Stimulated activated memory B cell treated with anti-CD40 and anti-IgM and Interleukin-4, amounts not matched to agents 10 μg/mL and 1 μg/mL and 100 μg/mL, for 72 hours (primary cell): ENCODE measurements at regions not wholly inside any gene's neighbourhood (a gene's known extent, or its start where the extent isn't known, plus 50 kb on each side); places are given as distances from the start of the nearest gene placed in this dataset.

ENCODE experiments used
- ATAC-seq: fragments of 150-1000 bp; cut with Tn5 transposase; 2 replicates; pipeline ENCODE4 v1.10.0; 2021
- H3K27ac Mint-ChIP-seq: one replicate; pipeline ENCODE4 v1.8.0; 2022; ENCODE audit warnings: mild to moderate bottlenecking, mixed read lengths
- H3K27me3 Mint-ChIP-seq: one replicate; pipeline ENCODE4 v1.8.0; 2022; ENCODE audit warnings: mixed read lengths
- H3K36me3 Mint-ChIP-seq: one replicate; pipeline ENCODE4 v1.8.0; 2022; ENCODE audit warnings: mixed read lengths
- H3K4me1 Mint-ChIP-seq: one replicate; pipeline ENCODE4 v1.8.0; 2022; ENCODE audit warnings: mixed read lengths
- H3K4me3 Mint-ChIP-seq: one replicate; pipeline ENCODE4 v1.8.0; 2022; ENCODE audit warnings: mild to moderate bottlenecking, moderate library complexity, mixed read lengths
- H3K9me3 Mint-ChIP-seq: one replicate; pipeline ENCODE4 v1.8.0; 2022; ENCODE audit warnings: mixed read lengths

GRCh38 chr7:33661430-33662160 is 243.7 kb upstream of the BMPER start:
- peaks cover 12% of the 10 kb centered on the region for H3K4me1 Mint-ChIP-seq
- no peak overlapping the region for H3K27ac Mint-ChIP-seq
- peaks cover 8% of the 10 kb centered on the region for H3K9me3 Mint-ChIP-seq

GRCh38 chr7:33666531-33666930 is 238.8 kb upstream of the BMPER start:
- Mint-ChIP-seq H3K27me3 (no peaks in the 10 kb centered on the region), H3K27ac (peak overlapping the region; percentile 35)

More at GRCh38 chr7:33661430-33662160, 243.7 kb upstream of the BMPER start:
- Mint-ChIP-seq H3K4me3 (no peak overlapping the region), H3K27me3 (no peaks in the 10 kb centered on the region), H3K36me3 (peaks cover 8% of the 10 kb centered on the region)
- no peak for ATAC-seq

GRCh38 chr7:33667196-33667595 is 238.1 kb upstream of the BMPER start:
- Mint-ChIP-seq H3K4me3 (no peak overlapping the region), H3K9me3 (peaks cover 6% of the 10 kb centered on the region), H3K36me3 (peaks cover 14% of the 10 kb centered on the region), H3K4me1 (peaks cover 15% of the 10 kb centered on the region), H3K27me3 (no peaks in the 10 kb centered on the region), H3K27ac (peak overlapping the region; percentile 35)
- no peak for ATAC-seq

More at GRCh38 chr7:33666531-33666930, 238.8 kb upstream of the BMPER start:
- Mint-ChIP-seq H3K4me1 (peaks cover 15% of the 10 kb centered on the region), H3K9me3 (peaks cover 6% of the 10 kb centered on the region), H3K4me3 (no peak overlapping the region), H3K36me3 (peaks cover 14% of the 10 kb centered on the region)
- ATAC-seq = no peak

- Mint-ChIP-seq H3K27me3 (no peaks in the 10 kb centered on the region), H3K4me3 (no peak overlapping the region), H3K4me1 (peaks cover 21% of the 10 kb centered on the region), H3K9me3 (peaks cover 6% of the 10 kb centered on the region), H3K36me3 (peaks cover 7% of the 10 kb centered on the region), H3K27ac (peak overlapping the region; percentile 78)
- ATAC-seq = no peak
Measured at GRCh38 chr7:33669251-33669670, 236.1 kb upstream of the BMPER start.

- H3K27me3 Mint-ChIP-seq = no peaks in the 10 kb centered on the region
- H3K4me1 Mint-ChIP-seq = peaks cover 21% of the 10 kb centered on the region
- peaks cover 3% of the 10 kb centered on the region for H3K9me3 Mint-ChIP-seq
- peak overlapping the region; percentile 78 for H3K27ac Mint-ChIP-seq
- peaks cover 6% of the 10 kb centered on the region for H3K36me3 Mint-ChIP-seq
- peak; percentile 72 for ATAC-seq
- peak overlapping the region; percentile 12 for H3K4me3 Mint-ChIP-seq
Measured at GRCh38 chr7:33671531-33672262, 233.6 kb upstream of the BMPER start.

GRCh38 chr7:33673029-33673700 is 232.2 kb upstream of the BMPER start:
- Mint-ChIP-seq H3K4me3 (no peak overlapping the region), H3K27me3 (no peaks in the 10 kb centered on the region), H3K4me1 (peaks cover 21% of the 10 kb centered on the region), H3K9me3 (peaks cover 3% of the 10 kb centered on the region), H3K27ac (no peak overlapping the region), H3K36me3 (peaks cover 6% of the 10 kb centered on the region)
- ATAC-seq = no peak

- no peak overlapping the region for H3K4me3 Mint-ChIP-seq
- H3K27me3 Mint-ChIP-seq = no peaks in the 10 kb centered on the region
- peaks cover 12% of the 10 kb centered on the region for H3K36me3 Mint-ChIP-seq
- H3K9me3 Mint-ChIP-seq = peaks cover 11% of the 10 kb centered on the region
- H3K4me1 Mint-ChIP-seq = peaks cover 21% of the 10 kb centered on the region
- H3K27ac Mint-ChIP-seq = no peak overlapping the region
- ATAC-seq = no peak
Measured at GRCh38 chr7:33674804-33675411, 230.4 kb upstream of the BMPER start.

GRCh38 chr7:33677556-33677955 is 227.8 kb upstream of the BMPER start:
- H3K27me3 Mint-ChIP-seq = no peaks in the 10 kb centered on the region
- no peak overlapping the region for H3K4me3 Mint-ChIP-seq
- H3K27ac Mint-ChIP-seq = no peak overlapping the region
- peaks cover 4% of the 10 kb centered on the region for H3K4me1 Mint-ChIP-seq
- peaks cover 19% of the 10 kb centered on the region for H3K36me3 Mint-ChIP-seq
- ATAC-seq = no peak
- peaks cover 12% of the 10 kb centered on the region for H3K9me3 Mint-ChIP-seq

- Mint-ChIP-seq H3K9me3 (peaks cover 12% of the 10 kb centered on the region), H3K36me3 (peaks cover 19% of the 10 kb centered on the region), H3K27ac (no peak overlapping the region), H3K4me3 (no peak overlapping the region), H3K4me1 (no peaks in the 10 kb centered on the region), H3K27me3 (no peaks in the 10 kb centered on the region)
- ATAC-seq = no peak
Measured at GRCh38 chr7:33678569-33679335, 226.6 kb upstream of the BMPER start.

GRCh38 chr7:33680682-33681081 is 224.7 kb upstream of the BMPER start:
- no peak overlapping the region for H3K4me3 Mint-ChIP-seq
- no peak for ATAC-seq
- H3K36me3 Mint-ChIP-seq = peaks cover 28% of the 10 kb centered on the region
- H3K27me3 Mint-ChIP-seq = no peaks in the 10 kb centered on the region
- no peak overlapping the region for H3K27ac Mint-ChIP-seq
- H3K9me3 Mint-ChIP-seq = peaks cover 12% of the 10 kb centered on the region
- H3K4me1 Mint-ChIP-seq = no peaks in the 10 kb centered on the region

GRCh38 chr7:33685503-33685902 is 219.8 kb upstream of the BMPER start:
- no peak for ATAC-seq
- H3K27ac Mint-ChIP-seq = no peak overlapping the region
- H3K4me1 Mint-ChIP-seq = no peaks in the 10 kb centered on the region
- peaks cover 36% of the 10 kb centered on the region for H3K36me3 Mint-ChIP-seq
- peaks cover 4% of the 10 kb centered on the region for H3K27me3 Mint-ChIP-seq
- H3K9me3 Mint-ChIP-seq = peaks cover 10% of the 10 kb centered on the region
- H3K4me3 Mint-ChIP-seq = no peak overlapping the region

- peaks cover 13% of the 10 kb centered on the region for H3K9me3 Mint-ChIP-seq
- H3K36me3 Mint-ChIP-seq = peaks cover 41% of the 10 kb centered on the region
- H3K4me3 Mint-ChIP-seq = no peak overlapping the region
- H3K4me1 Mint-ChIP-seq = no peaks in the 10 kb centered on the region
- ATAC-seq = no peak
- H3K27ac Mint-ChIP-seq = no peak overlapping the region
- H3K27me3 Mint-ChIP-seq = peaks cover 9% of the 10 kb centered on the region
Measured at GRCh38 chr7:33685981-33686683, 219.2 kb upstream of the BMPER start.

GRCh38 chr7:33687625-33688024 is 217.7 kb upstream of the BMPER start:
- Mint-ChIP-seq H3K4me3 (no peak overlapping the region), H3K4me1 (no peaks in the 10 kb centered on the region), H3K27me3 (peaks cover 9% of the 10 kb centered on the region), H3K27ac (no peak overlapping the region), H3K36me3 (peaks cover 41% of the 10 kb centered on the region), H3K9me3 (peaks cover 13% of the 10 kb centered on the region)
- no peak for ATAC-seq

GRCh38 chr7:33691180-33691579 is 214.2 kb upstream of the BMPER start:
- Mint-ChIP-seq H3K4me3 (no peak overlapping the region), H3K36me3 (peaks cover 33% of the 10 kb centered on the region), H3K27ac (no peak overlapping the region), H3K4me1 (no peaks in the 10 kb centered on the region), H3K27me3 (peaks cover 9% of the 10 kb centered on the region), H3K9me3 (peaks cover 13% of the 10 kb centered on the region)
- no peak for ATAC-seq
